Stromal cell of bone marrow (primary cell): ENCODE measurements at regions not wholly inside any gene's neighbourhood (a gene's known extent, or its start where the extent isn't known, plus 50 kb on each side); places are given as distances from the start of the nearest gene placed in this dataset.

Experiments used
- DNase-seq: peaks from one replicate; pipeline ENCODE4 v3.0.0-alpha.2; 2012; ENCODE audit warnings: low read depth

DNA sequence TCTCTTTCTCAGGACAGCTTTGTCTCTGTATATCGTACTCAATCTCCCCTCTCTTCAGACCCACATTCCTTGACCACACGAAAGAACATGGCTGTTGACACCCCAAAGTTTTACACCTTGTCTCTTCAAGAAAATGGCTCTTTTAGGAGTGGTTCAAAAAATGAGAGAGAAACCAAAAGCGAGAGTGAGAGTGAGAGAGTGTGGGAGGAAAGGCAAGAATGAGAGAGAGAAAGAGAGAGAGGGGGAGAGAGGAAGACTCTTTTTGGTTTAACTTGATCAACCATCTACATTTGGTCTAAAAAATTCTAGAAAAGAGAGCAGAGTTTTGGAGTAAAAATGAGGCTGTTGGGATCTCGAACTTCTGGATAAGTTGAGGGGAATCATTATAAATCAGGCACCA, 581.8 kb upstream of the WWC1 start:
- DNase-seq = no peak

DNA sequence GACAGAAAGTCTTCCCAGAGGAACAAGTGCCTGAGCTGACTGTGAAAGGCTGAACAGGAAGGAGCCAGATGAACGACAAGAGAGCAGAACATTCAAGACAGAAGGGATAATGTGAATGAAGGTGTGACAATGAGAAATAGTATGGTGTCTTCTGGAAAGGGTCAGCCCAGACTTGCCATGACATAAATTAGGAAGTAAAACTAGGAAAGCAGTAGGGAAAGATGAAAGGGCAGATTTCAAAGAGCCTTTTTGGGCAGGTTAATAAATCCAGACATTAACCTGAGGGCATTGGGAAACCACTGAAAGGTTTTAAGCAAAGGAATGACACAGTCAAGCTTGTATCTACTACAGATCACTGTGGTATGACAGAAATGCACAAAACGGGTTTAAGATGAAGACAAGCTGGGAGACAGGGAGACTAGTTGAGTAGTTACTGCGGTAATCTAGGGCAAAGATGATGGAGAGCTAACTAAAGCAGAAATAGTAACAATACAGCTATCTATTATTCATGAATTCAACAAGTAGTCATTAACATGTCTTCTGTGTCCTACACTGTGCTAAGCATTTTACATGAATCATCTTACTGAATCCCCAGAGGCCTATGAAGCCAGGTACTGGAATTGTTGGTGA, 580.9 kb upstream of the WWC1 start:
- no peak for DNase-seq

DNA sequence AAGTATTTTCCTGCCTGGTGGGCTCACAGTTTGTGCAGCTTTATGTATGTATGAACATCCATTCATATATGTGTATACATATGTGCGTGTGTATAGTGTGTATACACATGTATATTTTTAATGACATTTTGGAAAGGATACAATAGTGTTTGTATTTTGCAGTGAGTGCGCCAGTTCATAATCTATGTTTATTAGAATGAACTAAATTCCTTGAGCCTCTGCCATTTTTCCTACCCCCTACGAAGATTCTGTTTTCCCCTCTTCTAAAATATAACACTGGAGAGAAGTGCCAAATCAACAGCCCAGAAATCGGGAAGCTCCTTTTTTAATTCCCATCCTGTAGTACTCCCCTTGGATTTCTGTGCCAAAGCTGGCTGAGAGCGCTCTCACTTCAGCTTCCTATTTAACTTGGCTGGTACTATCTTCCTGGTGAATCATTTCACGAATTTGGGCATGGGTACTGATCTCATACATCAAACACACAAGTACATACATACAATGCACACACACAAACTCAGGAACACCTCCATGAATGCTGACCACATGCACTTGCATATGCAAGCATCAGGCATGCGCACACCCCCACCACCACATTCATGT, 578.4 kb upstream of the WWC1 start:
- DNase-seq = no peak

DNA sequence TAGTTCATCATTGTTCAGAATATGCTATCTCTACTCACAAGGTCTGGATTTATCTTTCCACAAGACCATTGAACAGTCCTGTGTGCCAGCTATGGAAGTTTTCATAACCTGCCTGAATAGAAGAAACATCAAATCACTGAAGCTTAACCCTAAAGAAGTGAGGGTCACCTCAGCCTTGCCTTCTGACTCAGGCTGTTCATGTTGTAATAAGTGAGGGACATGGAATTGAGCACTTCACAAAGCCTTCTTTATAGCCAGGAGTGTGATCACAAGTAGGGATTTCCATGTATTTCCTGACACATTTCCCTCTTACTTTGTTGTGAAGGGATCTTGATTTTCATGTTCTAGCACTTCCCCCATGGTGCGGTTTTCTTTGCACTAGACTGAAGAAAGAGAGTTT, 577.5 kb upstream of the WWC1 start:
- DNase-seq = no peak

DNA sequence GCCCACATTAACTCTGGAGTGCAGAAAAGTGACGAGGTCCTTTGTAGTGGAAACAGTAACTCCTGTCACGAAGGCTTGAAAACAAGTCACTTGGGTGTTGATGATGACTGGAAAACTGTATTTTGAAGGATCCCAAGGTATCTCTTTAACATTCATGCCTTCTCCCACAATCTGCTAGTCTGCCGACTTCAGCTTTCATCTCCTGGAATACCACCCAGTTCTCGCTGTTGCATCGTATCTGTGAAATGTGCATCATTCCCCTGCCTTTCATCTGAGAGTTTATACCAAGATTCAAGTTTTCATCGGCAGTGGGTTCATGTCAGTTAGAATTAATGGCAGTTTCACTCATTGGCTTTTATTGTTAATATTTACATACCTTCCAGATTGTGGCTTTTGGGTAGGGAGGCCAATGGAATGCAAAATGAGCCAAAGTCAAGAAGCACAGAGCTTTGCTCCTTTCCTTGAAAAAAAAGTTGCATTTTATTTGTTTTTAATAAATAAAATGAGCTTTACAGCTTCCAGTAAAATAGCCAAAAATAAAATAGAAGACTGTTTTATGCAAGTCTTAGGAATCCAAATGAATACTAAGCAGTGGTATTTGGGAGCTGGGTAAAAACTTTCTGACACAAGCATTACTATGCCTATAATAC, 575.2 kb upstream of the WWC1 start:
- DNase-seq = no peak

DNA sequence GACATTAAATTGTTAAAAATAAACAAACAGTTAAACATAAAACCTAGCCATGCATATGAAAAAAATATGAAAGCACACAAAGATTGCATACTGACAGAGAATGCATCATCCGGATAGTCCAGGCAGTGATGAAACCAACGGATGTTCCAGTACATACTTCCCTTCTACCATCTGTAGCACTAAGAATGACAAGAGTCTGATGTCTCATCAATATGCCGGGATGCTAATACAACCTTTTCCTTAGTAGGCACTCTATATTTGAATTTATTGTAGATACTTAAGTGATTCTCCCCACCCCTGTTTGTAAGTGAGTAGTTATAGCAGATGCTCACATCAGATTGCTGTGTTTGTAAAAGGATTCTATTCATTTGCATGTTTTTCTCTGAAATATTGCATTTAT, 571.2 kb upstream of the WWC1 start:
- no peak for DNase-seq

DNA sequence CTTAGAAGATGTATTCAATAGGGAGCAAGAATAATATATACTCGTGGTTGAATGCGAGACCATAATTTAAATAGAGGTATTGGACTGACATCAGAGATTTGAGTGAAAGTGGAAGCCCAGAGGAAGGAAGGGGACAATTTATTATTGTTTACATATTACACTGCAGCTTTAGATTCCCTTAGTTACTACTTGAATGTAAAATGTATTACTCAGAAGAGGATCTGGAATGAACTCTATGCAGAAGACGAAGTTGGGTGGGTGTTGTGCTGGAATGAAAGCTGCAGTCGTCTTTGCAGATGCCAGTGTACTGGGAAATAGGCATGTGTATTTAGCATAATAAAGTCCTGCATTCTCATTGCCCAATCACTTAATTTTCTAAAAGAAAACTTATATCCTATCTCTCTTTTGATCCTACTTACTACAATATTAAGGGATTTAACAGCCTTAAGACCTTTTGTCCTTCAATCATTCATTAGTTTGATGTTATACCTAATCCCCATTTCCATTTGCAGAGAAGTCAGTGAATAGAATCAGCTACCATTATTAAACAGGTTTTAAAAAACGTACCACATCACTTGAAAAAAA, 570.7 kb upstream of the WWC1 start:
- DNase-seq = no peak

DNA sequence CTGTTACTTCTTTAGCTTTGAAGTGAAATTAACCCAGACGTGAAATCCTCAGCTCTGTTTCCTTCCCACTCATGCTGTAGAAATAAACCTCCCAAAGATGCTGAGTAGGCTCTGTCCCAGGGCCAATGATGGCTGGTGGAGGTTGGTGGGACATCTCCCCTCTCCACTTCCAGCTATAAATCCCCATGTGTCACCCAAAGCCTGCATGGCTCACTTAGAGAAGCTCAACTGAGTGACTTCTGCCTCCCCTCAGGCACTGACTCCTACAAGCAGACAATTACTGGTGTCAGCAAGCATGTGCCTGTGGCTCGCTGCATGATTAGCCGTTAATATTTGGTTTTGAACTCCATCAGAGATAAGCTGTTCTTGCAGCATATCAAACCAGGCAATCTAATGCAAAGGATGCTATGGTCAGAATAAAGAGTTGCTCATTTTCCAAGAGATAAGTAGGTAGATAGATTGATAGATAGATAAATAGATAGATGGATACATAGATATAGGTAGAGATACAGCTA, 569.5 kb upstream of the WWC1 start:
- no peak for DNase-seq

DNA sequence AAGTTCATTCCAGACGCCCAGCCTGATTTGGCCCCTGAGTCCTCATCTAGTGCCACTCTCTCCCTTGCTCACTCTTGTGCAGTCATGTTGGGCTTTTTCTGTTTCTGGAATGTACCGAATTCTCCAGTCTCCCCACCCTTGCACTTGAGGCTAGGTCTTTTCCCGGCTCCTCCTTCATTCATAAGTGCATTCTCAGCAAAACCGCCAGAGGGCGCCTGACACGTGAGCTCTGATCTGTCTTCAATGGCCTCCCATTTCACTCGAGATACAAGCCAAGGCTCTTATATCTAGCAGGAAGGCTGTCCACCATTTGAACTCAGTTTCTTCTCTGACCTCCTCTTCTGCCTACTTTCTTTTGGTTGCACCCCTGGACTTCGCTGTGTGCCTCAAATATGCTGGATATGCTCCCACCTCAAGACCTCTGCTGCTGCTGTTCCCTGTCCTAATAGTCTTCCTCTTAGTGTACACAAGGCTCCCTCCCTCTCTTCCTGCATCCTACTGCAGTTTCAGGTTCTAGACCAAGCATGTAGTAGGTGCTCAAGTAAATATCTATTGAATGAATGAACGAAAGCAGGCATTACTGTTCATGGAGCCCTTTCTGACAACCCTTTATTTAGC, 568.1 kb upstream of the WWC1 start:
- DNase-seq = peak; percentile 67

DNA sequence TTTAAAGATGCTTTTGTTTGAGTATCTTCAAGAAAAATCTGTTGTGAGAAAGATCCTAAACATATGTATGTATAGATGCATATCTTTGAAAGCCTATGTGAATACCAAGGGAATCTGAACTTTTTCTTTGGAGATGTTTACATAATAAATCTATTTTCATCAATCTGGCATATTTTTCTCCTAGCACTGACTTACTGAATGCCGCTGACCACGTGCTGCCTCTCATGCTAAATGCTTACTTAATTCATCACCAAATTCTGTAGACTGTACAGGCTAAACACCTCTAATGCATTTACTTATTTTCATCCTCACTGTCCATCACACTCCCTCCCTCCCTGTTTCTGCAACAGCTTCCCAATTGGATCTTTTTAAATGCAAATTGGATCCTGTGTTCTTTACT, 566.2 kb upstream of the WWC1 start:
- no peak for DNase-seq

DNA sequence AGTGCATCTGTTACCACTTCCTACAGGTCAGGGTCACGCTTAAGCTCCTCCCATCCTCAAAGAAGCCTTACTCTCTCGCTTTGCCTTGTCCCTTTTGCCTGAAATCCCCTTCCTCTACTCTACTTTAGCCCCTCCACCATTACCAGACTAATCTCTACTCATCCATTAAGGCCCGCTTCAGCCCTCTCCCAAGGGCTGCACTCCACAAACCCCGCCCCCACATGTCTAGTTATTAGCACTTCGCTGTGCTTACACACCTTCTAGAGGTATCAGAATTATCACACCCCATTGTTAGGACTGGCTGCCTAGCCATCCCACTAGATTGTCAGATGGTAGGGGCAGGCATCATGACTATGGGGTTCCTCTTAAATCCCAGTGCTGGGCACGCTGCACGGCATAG, 565.7 kb upstream of the WWC1 start:
- no peak for DNase-seq

DNA sequence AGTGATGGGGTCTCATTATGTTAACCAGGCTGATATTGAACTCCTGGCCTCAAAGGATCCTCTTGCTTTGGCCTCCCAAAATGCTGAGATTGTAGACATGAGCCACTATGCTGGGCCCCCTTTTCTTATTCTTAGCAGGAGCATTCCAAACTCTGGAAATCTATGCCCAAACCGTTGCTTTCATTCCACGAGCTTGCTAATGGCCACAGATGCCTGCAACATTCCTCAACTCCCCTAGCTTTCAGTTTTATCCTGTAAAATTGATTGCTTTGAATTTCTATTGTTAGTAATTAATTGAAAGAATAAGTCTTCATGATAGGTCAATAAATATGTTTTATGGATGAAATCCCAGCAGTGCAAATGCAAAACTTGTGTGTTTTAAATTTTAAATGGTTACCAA, 564.8 kb upstream of the WWC1 start:
- no peak for DNase-seq

DNA sequence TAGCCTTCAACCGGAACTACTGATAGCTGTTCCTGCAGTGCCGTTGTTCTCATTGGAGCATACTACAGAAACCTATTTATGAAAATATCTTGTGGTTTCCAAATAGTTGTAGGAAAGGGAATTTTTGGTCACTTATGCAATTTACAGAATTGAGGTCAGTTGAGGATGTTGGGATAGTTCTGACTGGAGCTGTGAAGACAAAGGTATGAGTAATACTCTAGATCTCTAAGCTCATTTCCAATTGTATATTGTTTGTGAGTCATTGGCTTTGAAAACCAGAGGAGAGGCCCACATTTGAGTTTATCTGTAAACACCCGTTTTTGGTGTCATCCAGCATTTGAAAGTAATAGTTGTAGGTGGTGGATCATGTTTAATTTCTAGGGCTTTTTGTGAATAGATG, 561.3 kb upstream of the WWC1 start:
- peak; percentile 86 for DNase-seq

DNA sequence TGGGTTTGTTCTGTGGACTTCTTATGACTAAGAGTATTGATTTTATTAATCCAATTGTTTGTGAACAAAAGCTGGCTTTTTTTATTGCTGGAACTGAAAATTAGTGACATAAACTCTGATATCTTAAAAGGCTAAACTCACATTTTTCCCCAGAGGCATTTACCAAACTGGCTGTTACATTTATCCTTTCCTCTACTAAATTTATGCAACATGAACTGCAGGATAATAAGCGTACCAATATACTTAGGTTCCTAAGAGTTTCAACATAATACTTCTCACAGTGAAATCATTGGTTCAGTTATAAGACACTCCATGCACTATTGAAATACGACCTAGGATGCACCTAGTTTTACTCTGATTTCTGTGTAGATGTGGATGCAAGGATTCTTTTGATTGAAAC, 560.8 kb upstream of the WWC1 start:
- no peak for DNase-seq

DNA sequence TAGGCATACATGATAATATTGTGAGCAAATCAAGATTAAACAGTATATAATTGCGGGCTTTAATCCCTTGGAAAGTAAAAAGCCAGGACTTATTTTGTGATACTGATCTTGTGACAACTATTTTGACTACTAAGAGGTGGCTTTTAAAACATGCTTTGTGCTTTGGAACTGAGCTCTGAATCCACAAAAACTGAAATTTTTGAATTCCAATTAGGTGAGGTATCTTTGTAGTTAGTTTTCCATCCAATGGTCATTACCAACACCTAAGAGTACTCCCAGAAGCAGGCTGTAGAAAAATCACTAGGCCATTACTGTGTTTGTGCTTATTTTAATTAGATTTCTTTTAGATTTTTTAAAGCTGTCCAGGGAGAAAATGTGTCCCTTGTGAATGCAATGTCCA, 559.5 kb upstream of the WWC1 start:
- no peak for DNase-seq

DNA sequence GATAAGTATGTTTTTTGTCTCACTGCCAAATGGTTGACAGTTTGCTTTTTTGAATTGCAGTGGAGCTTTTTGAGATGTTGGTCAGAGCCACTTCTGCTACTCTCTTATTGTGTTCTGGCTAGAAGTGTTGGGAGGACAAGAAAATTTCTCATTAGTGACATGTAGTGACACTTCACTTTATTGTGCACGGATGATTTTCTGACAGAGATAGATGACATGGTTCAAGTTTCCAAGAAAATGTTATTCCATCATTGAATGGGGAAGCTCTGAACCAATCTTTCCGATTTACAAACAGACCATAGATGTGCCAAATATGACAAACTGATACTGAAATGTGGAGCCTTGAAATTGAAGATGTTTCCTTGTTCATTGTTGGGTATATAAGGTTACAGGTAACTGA, 558.9 kb upstream of the WWC1 start:
- no peak for DNase-seq

DNA sequence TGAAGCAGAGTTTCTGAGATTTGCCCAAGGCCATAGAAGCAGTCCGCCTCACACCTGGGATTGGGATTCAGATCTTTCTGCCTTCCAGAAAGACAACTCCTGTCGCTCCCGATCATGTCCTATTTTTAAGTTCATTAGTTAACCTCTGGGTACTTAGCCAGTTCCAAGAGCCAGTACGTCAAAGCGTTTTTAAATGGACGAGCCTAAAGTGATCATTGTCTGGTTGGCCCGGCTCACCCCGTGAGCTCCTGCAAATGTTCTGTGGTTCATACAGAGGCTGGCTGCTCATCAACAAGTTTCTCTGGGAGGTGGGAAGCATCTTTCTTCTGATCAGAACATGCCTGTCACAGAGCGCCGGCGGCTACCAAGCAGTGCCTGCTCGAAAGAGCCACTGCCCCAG, 554.5 kb upstream of the WWC1 start:
- no peak for DNase-seq

DNA sequence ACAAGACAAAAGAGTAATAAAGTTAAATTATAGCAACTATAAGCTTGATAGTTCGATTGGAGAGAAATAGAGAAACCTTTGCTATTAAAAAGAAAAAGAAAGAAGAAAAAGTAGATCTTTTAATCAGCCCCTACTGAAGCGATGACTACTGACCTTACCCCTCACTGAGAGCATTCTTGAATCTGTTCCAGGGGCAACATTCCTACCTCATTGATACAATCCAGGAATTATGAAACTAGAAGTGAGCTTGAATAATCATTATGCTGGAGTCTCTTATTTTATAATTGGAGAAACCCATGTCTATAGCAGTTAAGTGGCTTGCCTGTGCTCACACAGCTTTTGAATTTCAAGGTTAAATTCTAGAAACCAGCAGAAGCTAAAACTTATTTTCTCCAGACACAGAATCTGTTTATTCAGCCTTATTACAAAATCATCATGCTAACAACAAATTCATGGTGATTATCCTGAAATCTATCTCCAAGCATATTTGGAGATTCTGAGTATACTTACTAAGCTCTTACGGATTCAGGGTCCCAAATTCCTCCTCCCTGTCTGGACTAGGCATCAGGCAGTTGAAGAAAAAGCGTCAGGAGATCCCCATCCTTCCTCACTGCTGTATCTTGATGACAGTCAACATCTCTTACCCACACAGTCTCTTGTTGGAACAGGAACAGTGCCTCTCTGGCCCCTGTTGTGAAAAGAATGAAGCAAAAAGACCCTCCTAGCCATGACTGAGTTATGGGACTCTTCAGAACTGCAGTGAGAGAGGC, 547.6 kb upstream of the WWC1 start:
- peak; percentile 55 for DNase-seq

DNA sequence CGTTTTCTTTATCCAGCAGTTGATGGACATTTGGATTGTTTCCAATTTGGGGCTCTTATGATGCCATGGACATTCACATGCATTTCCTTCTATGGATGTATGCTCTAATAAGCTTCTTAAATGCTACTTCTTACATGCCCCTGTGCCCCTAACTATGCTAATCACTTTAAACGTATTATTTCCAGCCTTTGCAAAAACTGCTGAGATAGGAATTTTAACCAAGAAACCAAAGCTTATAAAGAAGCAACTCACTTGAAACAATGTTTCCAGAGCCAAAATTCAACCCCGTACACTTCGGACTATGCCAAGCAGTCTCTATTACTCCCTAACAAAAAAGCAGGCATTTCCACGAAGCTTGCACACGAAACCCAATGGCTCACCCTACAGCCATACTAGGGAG, 545.6 kb upstream of the WWC1 start:
- no peak for DNase-seq

DNA sequence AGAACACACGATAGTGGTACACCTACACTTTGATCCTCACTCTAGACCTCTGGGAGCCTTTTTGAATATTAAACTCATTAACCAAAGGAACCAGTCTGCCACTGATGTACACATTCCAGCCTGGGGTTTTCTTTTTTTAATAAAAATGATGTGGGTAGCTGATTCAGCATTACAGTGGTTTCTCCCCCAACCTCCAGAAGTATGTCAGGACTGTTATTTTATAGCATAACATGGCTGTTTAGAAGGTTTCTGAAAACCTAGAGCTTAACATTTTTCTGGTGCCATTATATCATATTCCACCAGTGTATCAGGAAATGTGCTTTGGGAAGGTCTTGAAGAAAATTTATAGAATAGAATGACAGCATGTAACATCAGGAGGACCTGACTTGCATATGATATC, 540.9 kb upstream of the WWC1 start:
- no peak for DNase-seq

DNA sequence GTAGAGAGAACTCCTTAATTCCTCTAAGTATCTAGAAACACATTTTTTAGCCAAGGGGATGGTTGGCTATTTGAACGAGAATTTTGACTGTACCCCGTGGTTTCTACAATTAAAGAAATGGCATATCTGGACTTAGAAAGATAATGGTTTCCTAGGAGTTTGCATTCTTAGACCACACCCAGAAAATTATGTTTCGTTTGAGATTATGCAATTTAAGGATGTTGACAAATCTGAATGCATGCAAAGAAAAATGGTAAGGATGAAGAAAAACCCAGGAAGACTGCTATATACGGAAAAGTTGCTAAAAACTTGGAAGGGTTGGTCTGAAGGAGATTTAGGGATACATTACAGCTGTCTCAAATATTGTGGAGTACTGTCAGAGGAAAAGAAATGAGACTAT, 538.5 kb upstream of the WWC1 start:
- no peak for DNase-seq
